ENCODE measurements at regions not wholly inside any gene's neighbourhood (a gene's known extent, or its start where the extent isn't known, plus 50 kb on each side); places are given as distances from the start of the nearest gene placed in this dataset.

- no peak for DNase-seq (ENCODE audit: low spot score)
These were observed 113.4 kb upstream of the CDK1 start for GRCh38 chr10:60664859-60665258.

GRCh38 chr10:60663850-60664249 lies 114.4 kb upstream of the CDK1 start:
- no peak for DNase-seq (ENCODE audit: low spot score)

- DNase-seq (ENCODE audit: low spot score): no peak
These were observed 115.2 kb upstream of the CDK1 start for GRCh38 chr10:60662917-60663614.

GRCh38 chr10:60661637-60662036 lies 116.6 kb upstream of the CDK1 start:
- no peak for DNase-seq (ENCODE audit: low spot score)

GRCh38 chr10:60660625-60661024 lies 117.7 kb upstream of the CDK1 start:
- DNase-seq (ENCODE audit: low spot score): no peak

GRCh38 chr10:60654813-60655464 lies 123.3 kb upstream of the CDK1 start:
- no peak for DNase-seq (ENCODE audit: low spot score)

GRCh38 chr10:60652628-60653027 lies 125.7 kb upstream of the CDK1 start:
- DNase-seq (ENCODE audit: low spot score): no peak

GRCh38 chr10:60650378-60650800 lies 127.9 kb upstream of the CDK1 start:
- no peak for DNase-seq (ENCODE audit: low spot score)

GRCh38 chr10:60649485-60650377 lies 128.5 kb upstream of the CDK1 start:
- DNase-seq (ENCODE audit: low spot score): no peak

- DNase-seq (ENCODE audit: low spot score): no peak
These were observed 129.5 kb upstream of the CDK1 start for GRCh38 chr10:60648761-60649160.

GRCh38 chr10:60646966-60647796 lies 131.1 kb upstream of the CDK1 start:
- peak; percentile 53 for DNase-seq (ENCODE audit: low spot score)

- DNase-seq (ENCODE audit: low spot score): no peak
These were observed 132.3 kb upstream of the CDK1 start for GRCh38 chr10:60645980-60646379.

- DNase-seq (ENCODE audit: low spot score): no peak
These were observed 133.7 kb upstream of the CDK1 start for GRCh38 chr10:60644436-60645130.

- no peak for DNase-seq (ENCODE audit: low spot score)
These were observed 134.4 kb upstream of the CDK1 start for GRCh38 chr10:60643874-60644273.

- no peak for DNase-seq (ENCODE audit: low spot score)
These were observed 148.9 kb upstream of the CDK1 start for GRCh38 chr10:60629332-60629731.

- DNase-seq (ENCODE audit: low spot score): no peak
These were observed 150.2 kb upstream of the CDK1 start for GRCh38 chr10:60627778-60628748.

- DNase-seq (ENCODE audit: low spot score): no peak
These were observed 152.2 kb upstream of the CDK1 start for GRCh38 chr10:60626037-60626436.

- no peak for DNase-seq (ENCODE audit: low spot score)
These were observed 154.7 kb upstream of the CDK1 start for GRCh38 chr10:60623627-60624026.

- no peak for DNase-seq (ENCODE audit: low spot score)
These were observed 157.3 kb upstream of the CDK1 start for GRCh38 chr10:60621018-60621417.

- no peak for DNase-seq (ENCODE audit: low spot score)
These were observed 159.4 kb upstream of the CDK1 start for GRCh38 chr10:60618861-60619260.
